ENCODE measurements at regions not wholly inside any gene's neighbourhood (a gene's known extent, or its start where the extent isn't known, plus 50 kb on each side); places are given as distances from the start of the nearest gene placed in this dataset.
"Not testable (repeated sequence)": the region's sequence is repeated elsewhere in the genome, so short reads cannot be mapped to it uniquely, and the experiment has no call there.

- no peak for FAIRE-seq
- TF ChIP-seq PAX5 (IDR thresholded peaks at IDR 0.05; ENCODE audit: insufficient read depth, low read length, severe bottlenecking) (no peak), SPI1 (IDR thresholded peaks at IDR 0.05; ENCODE audit: low read depth, low read length) (no peak), POLR2A (IDR thresholded peaks at IDR 0.05; ENCODE audit: low read depth, low read length) (no peak), POLR2AphosphoS5 (IDR thresholded peaks at IDR 0.05; ENCODE audit: low read depth, low read length) (no peak), POU2F2 (IDR thresholded peaks at IDR 0.05; ENCODE audit: low read depth, low read length) (no peak), TAF1 (IDR thresholded peaks at IDR 0.05; ENCODE audit: low read depth, low read length) (no peak)
Measured at GRCh38 chr1:105585791-105586190, 1470.7 kb upstream of the PRMT6 start.

GRCh38 chr1:105591681-105592080 lies 1464.8 kb upstream of the PRMT6 start:
- no peak for DNase-seq (ENCODE audit: insufficient read length, low spot score)
- TF ChIP-seq POLR2AphosphoS5 (IDR thresholded peaks at IDR 0.05; ENCODE audit: low read depth, low read length): no peak
- TF ChIP-seq PAX5 (IDR thresholded peaks at IDR 0.05; ENCODE audit: insufficient read depth, low read length, severe bottlenecking): no peak
- TF ChIP-seq SPI1 (IDR thresholded peaks at IDR 0.05; ENCODE audit: low read depth, low read length): no peak
- TF ChIP-seq POU2F2 (IDR thresholded peaks at IDR 0.05; ENCODE audit: low read depth, low read length): no peak
- TF ChIP-seq POLR2A (IDR thresholded peaks at IDR 0.05; ENCODE audit: low read depth, low read length): no peak
- TF ChIP-seq TAF1 (IDR thresholded peaks at IDR 0.05; ENCODE audit: low read depth, low read length): no peak
- FAIRE-seq: no peak

More at GRCh38 chr1:105585791-105586190, 1470.7 kb upstream of the PRMT6 start:
- no peak for DNase-seq (ENCODE audit: insufficient read length, low spot score)

DNA sequence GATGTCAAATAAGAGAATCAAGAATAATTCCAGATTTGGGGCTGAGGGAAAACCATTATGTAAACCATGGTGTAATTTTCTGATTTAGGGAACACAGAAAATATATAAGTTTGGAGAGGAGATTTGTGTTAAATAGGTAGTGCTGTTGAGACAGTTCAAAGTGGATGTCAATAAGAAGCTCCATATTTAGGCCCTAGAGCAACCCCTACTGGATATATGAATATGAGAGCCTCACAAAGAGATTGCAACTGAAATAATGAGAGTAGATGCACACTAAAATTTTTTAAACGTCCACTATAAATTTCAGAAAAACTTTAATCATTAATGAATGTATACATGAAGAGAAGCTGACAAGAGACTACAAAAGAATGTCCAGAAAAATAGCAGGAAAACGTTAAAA lies 1447.8 kb upstream of the PRMT6 start:
- TF ChIP-seq POLR2A (IDR thresholded peaks at IDR 0.05; ENCODE audit: low read depth, low read length) (no peak), PAX5 (IDR thresholded peaks at IDR 0.05; ENCODE audit: insufficient read depth, low read length, severe bottlenecking) (no peak), TAF1 (IDR thresholded peaks at IDR 0.05; ENCODE audit: low read depth, low read length) (no peak), SPI1 (IDR thresholded peaks at IDR 0.05; ENCODE audit: low read depth, low read length) (no peak), POLR2AphosphoS5 (IDR thresholded peaks at IDR 0.05; ENCODE audit: low read depth, low read length) (no peak), POU2F2 (IDR thresholded peaks at IDR 0.05; ENCODE audit: low read depth, low read length) (no peak)
- DNase-seq (ENCODE audit: insufficient read length, low spot score): no peak
- no peak for FAIRE-seq

- TF ChIP-seq POLR2A (IDR thresholded peaks at IDR 0.05; ENCODE audit: low read depth, low read length): no peak
- no peak for TF ChIP-seq SPI1 (IDR thresholded peaks at IDR 0.05; ENCODE audit: low read depth, low read length)
- TF ChIP-seq PAX5 (IDR thresholded peaks at IDR 0.05; ENCODE audit: insufficient read depth, low read length, severe bottlenecking): no peak
- no peak for TF ChIP-seq TAF1 (IDR thresholded peaks at IDR 0.05; ENCODE audit: low read depth, low read length)
- no peak for TF ChIP-seq POU2F2 (IDR thresholded peaks at IDR 0.05; ENCODE audit: low read depth, low read length)
- TF ChIP-seq POLR2AphosphoS5 (IDR thresholded peaks at IDR 0.05; ENCODE audit: low read depth, low read length): no peak
- no peak for DNase-seq (ENCODE audit: insufficient read length, low spot score)
- no peak for FAIRE-seq
Measured at GRCh38 chr1:105626276-105626987, 1430.0 kb upstream of the PRMT6 start.

- not testable (repeated sequence) for DNase-seq (ENCODE audit: insufficient read length, low spot score); FAIRE-seq
Measured at GRCh38 chr1:105631153-105631744, 1425.2 kb upstream of the PRMT6 start.

GRCh38 chr1:105632342-105633196 lies 1423.9 kb upstream of the PRMT6 start:
- FAIRE-seq (no peak), DNase-seq (ENCODE audit: insufficient read length, low spot score) (no peak)
- TF ChIP-seq POLR2A (IDR thresholded peaks at IDR 0.05; ENCODE audit: low read depth, low read length) (no peak), PAX5 (IDR thresholded peaks at IDR 0.05; ENCODE audit: insufficient read depth, low read length, severe bottlenecking) (no peak), SPI1 (IDR thresholded peaks at IDR 0.05; ENCODE audit: low read depth, low read length) (no peak), POLR2AphosphoS5 (IDR thresholded peaks at IDR 0.05; ENCODE audit: low read depth, low read length) (no peak), POU2F2 (IDR thresholded peaks at IDR 0.05; ENCODE audit: low read depth, low read length) (no peak), TAF1 (IDR thresholded peaks at IDR 0.05; ENCODE audit: low read depth, low read length) (no peak)

GRCh38 chr1:105636052-105636451 lies 1420.4 kb upstream of the PRMT6 start:
- no peak for DNase-seq (ENCODE audit: insufficient read length, low spot score)
- TF ChIP-seq POLR2A (IDR thresholded peaks at IDR 0.05; ENCODE audit: low read depth, low read length) (no peak), SPI1 (IDR thresholded peaks at IDR 0.05; ENCODE audit: low read depth, low read length) (peak; percentile 68)
- FAIRE-seq: no peak

- FAIRE-seq: no peak
- DNase-seq (ENCODE audit: insufficient read length, low spot score): no peak
- TF ChIP-seq POU2F2 (IDR thresholded peaks at IDR 0.05; ENCODE audit: low read depth, low read length) (no peak), PAX5 (IDR thresholded peaks at IDR 0.05; ENCODE audit: insufficient read depth, low read length, severe bottlenecking) (no peak)
Measured at GRCh38 chr1:105641407-105641806, 1415.1 kb upstream of the PRMT6 start.

- TF ChIP-seq POLR2AphosphoS5 (IDR thresholded peaks at IDR 0.05; ENCODE audit: low read depth, low read length) (no peak), POLR2A (IDR thresholded peaks at IDR 0.05; ENCODE audit: low read depth, low read length) (no peak), SPI1 (IDR thresholded peaks at IDR 0.05; ENCODE audit: low read depth, low read length) (no peak), TAF1 (IDR thresholded peaks at IDR 0.05; ENCODE audit: low read depth, low read length) (no peak)
- FAIRE-seq: no peak
- no peak for DNase-seq (ENCODE audit: insufficient read length, low spot score)
Measured at GRCh38 chr1:105652109-105652508, 1404.4 kb upstream of the PRMT6 start.

DNA sequence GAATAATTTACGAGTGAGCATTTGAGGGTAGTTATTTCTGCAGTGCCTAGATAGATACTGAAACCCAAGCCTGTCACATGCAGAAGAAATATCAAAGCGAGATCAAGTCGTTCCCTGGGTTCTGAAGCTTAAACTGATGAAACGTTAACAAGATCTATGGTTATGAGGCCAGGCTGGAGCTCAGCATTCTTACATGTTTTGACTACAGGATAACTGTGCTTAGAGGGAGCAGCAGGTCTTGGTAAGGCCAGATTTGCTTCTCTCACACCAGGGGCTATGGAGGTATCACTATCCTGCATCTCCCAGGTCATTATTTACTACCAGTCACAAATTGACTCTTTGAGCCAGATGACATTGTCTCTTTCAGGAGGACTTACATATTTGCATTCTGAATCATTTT lies 1401.4 kb upstream of the PRMT6 start:
- FAIRE-seq: no peak
- TF ChIP-seq PAX5 (IDR thresholded peaks at IDR 0.05; ENCODE audit: insufficient read depth, low read length, severe bottlenecking): no peak
- TF ChIP-seq SPI1 (IDR thresholded peaks at IDR 0.05; ENCODE audit: low read depth, low read length): no peak
- no peak for TF ChIP-seq POLR2A (IDR thresholded peaks at IDR 0.05; ENCODE audit: low read depth, low read length)
- TF ChIP-seq POU2F2 (IDR thresholded peaks at IDR 0.05; ENCODE audit: low read depth, low read length): no peak
- TF ChIP-seq TAF1 (IDR thresholded peaks at IDR 0.05; ENCODE audit: low read depth, low read length): no peak
- TF ChIP-seq POLR2AphosphoS5 (IDR thresholded peaks at IDR 0.05; ENCODE audit: low read depth, low read length): no peak
- no peak for DNase-seq (ENCODE audit: insufficient read length, low spot score)
